Spinal cord (tissue), 9 donors: ENCODE measurements at regions not wholly inside any gene's neighbourhood (a gene's known extent, or its start where the extent isn't known, plus 50 kb on each side); places are given as distances from the start of the nearest gene placed in this dataset.
A peak's percentile ranks its signal among the peaks of the same experiment; 100 is the strongest.

Experiments
- DNase-seq, 6 donors: peaks; one replicate each; pipeline versions ENCODE4 v3.0.0 to v3.0.0-alpha.2; 2013 to 2015; ENCODE audit warnings: low spot score in 6 of 6, low read depth in 4 of 6
- H3K27ac ChIP-seq: one replicate; pipeline ENCODE4 v1.5.1; 2013; ENCODE audit warnings: low read depth, low read length, control low read depth
- H3K27me3 ChIP-seq: one replicate; pipeline ENCODE4 v1.6.1; 2013; ENCODE audit warnings: low read length; ENCODE audit not compliant: control insufficient read depth, insufficient read depth
- H3K36me3 ChIP-seq: one replicate; pipeline ENCODE4 v1.6.1; 2013; ENCODE audit warnings: low read length; ENCODE audit not compliant: control insufficient read depth, insufficient read depth
- H3K4me1 ChIP-seq: one replicate; pipeline ENCODE4 v1.6.1; 2013; ENCODE audit warnings: low read length; ENCODE audit not compliant: control insufficient read depth, insufficient read depth
- H3K4me3 ChIP-seq: one replicate; pipeline ENCODE4 v1.5.1; 2013; ENCODE audit warnings: low read depth, low read length, control low read depth
- H3K9me3 ChIP-seq: one replicate; pipeline ENCODE4 v1.6.1; 2013; ENCODE audit warnings: low read length; ENCODE audit not compliant: control insufficient read depth, insufficient read depth
- WGBS: methylation state at CpG from one replicate; pipeline ENCODE4 v1.1.5; 2013; ENCODE audit warnings: missing lambda C conversion rate; ENCODE audit not compliant: insufficient coverage; 5-methylcytosine and 5-hydroxymethylcytosine counted together
- donor health status: healthy.

GRCh38 chr9:117473293-117473692, 58.4 kb upstream of the ASTN2 start:
- Histone ChIP-seq H3K9me3 (no peaks in the 10 kb centered on the region), H3K4me1 (no peaks in the 10 kb centered on the region), H3K27ac (no peak overlapping the region), H3K27me3 (no peaks in the 10 kb centered on the region), H3K4me3 (no peak overlapping the region), H3K36me3 (no peaks in the 10 kb centered on the region)
- no CpG with 5 or more reads among the region's 1 CpG for WGBS
- no peak for DNase-seq

DNA sequence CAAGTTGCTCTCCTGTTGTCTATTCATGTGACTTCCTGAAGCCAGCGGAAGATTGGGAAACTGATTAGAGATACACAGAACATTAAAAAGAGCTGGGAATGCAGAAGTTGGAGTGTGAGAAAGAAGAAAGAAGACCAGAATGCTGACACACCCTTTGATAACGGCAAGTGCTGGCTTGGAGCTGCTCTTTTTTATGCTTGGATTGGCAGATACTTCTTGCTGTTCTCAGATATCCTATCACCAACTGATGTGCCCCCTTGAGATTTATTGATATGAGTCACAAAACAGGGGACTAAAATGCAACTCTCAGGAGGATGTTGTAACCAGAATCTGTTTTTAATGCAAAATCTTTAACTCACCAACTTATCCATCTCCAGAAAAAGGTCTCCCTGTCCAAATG, 56.0 kb upstream of the ASTN2 start:
- no peak overlapping the region for H3K4me3 ChIP-seq
- no peaks in the 10 kb centered on the region for H3K27me3 ChIP-seq
- no peaks in the 10 kb centered on the region for H3K36me3 ChIP-seq
- 67% methylated on average over 1 of the region's 2 CpGs for WGBS
- DNase-seq, result no peak
- H3K9me3 ChIP-seq, result no peaks in the 10 kb centered on the region
- H3K4me1 ChIP-seq, result no peaks in the 10 kb centered on the region
- H3K27ac ChIP-seq, result no peak overlapping the region

DNA sequence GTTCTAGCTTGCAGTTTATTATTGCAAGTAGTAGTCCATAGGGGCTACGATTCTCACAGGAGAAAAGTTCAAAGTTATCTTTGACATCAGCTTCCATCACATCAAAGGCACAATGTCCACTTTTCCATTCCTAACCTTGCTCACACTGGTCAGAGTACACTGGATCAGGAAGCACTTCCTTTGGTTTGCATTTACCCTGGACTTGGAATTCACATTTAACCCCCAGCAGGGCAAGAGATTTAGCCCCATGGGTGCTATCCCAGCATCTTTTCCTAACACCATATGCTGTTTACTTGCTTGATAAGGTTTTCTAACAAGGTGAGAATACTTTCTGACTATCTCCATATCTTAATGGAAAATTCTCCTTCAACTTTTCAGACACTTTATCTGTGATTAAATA, 55.6 kb upstream of the ASTN2 start:
- no peaks in the 10 kb centered on the region for H3K36me3 ChIP-seq
- no peaks in the 10 kb centered on the region for H3K9me3 ChIP-seq
- H3K27ac ChIP-seq, result no peak overlapping the region
- no peaks in the 10 kb centered on the region for H3K27me3 ChIP-seq
- no peak for DNase-seq
- WGBS, result no CpG with 5 or more reads among the region's 1 CpG
- H3K4me1 ChIP-seq, result peaks cover 2% of the 10 kb centered on the region
- H3K4me3 ChIP-seq, result no peak overlapping the region

GRCh38 chr9:117466111-117466510, 51.3 kb upstream of the ASTN2 start:
- Histone ChIP-seq H3K27ac (no peak overlapping the region), H3K9me3 (no peaks in the 10 kb centered on the region), H3K4me3 (no peak overlapping the region), H3K27me3 (no peaks in the 10 kb centered on the region), H3K4me1 (peaks cover 17% of the 10 kb centered on the region), H3K36me3 (no peaks in the 10 kb centered on the region)
- WGBS, result no CpG with 5 or more reads among the region's 3 CpGs
- DNase-seq, result no peak

- no peak overlapping the region for H3K4me3 ChIP-seq
- no peaks in the 10 kb centered on the region for H3K36me3 ChIP-seq
- WGBS, result 51% methylated on average over 4 of the region's 4 CpGs
- H3K27ac ChIP-seq, result peak overlapping the region; percentile 51
- no peaks in the 10 kb centered on the region for H3K27me3 ChIP-seq
- H3K9me3 ChIP-seq, result no peaks in the 10 kb centered on the region
- no peak for DNase-seq
- peaks cover 17% of the 10 kb centered on the region for H3K4me1 ChIP-seq
Measured at GRCh38 chr9:117465706-117466105, 50.8 kb upstream of the ASTN2 start.

DNA sequence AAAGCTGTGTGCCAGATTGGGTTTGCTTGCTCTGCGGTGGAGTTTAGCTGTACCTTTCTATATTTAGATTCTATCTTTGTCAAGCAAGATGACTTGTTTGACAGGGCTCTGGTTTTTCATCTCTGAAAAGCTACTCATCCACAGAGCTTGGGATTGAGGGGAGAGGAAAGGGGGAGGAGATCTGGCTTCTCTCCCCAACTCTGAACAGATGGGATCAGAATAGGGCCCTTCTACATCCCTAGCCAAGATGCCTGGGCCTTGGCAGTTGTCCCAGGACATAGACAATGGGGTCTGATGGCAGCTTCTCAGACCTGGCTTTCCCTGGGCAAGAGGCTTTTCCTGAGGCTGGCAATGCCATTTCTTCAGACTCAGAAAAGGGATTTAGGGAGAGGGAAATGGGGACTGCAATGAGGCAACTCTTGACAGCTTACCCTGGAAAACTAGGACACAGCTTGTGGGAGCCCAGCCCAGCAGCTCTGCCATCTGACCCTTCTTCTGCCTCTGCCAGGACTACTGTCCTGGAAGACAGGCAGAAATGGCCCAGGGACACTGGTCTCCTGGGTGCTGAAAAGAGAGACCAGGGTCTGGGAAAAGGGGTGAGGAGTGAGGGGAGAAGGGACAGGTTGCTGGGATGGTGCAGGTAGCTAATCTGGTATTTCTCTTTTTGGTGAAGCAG, 50.2 kb upstream of the ASTN2 start:
- Histone ChIP-seq H3K27ac (peak overlapping the region; percentile 51), H3K36me3 (no peaks in the 10 kb centered on the region), H3K4me1 (peaks cover 17% of the 10 kb centered on the region), H3K27me3 (no peaks in the 10 kb centered on the region), H3K9me3 (no peaks in the 10 kb centered on the region), H3K4me3 (no peak overlapping the region)
- peak; percentile 60 to 98 (median 87) for DNase-seq
- no CpG with 5 or more reads among the region's 1 CpG for WGBS
